IMR-90 (cell line): ENCODE measurements at regions not wholly inside any gene's neighbourhood (a gene's known extent, or its start where the extent isn't known, plus 50 kb on each side); places are given as distances from the start of the nearest gene placed in this dataset.

Source experiments
- ATAC-seq: fragments of 200-7000 bp; cut with Tn5 transposase; 2 replicates; pipeline ENCODE4 v1.9.1; 2020; ENCODE audit warnings: low read depth, mild to moderate bottlenecking, moderate library complexity
- BruUV-seq: library from RNA; stranded (reverse); fragments of 400-500 nt; replicated peaks from 2 replicates; lab custom pipeline; 2021; lab: Mats Ljungman, UMichigan
- CTCF ChIA-PET: fragments of 300-600 bp; formaldehyde crosslinking; extraction: SDS; loops from one replicate; lab custom pipeline; 2021; ENCODE audit warnings: antibody characterized with exemption; lab: Yijun Ruan, JAX
- POLR2A ChIA-PET: fragments of 300-600 bp; sonication (Branson Sonifier 250); formaldehyde crosslinking; loops from one replicate; lab custom pipeline; 2022; ENCODE audit warnings: antibody characterized with exemption; ENCODE audit not compliant: unreplicated experiment; lab: Charles Lee
- DNase-seq: peaks from one replicate; pipeline ENCODE4 v3.0.0; 2013
- H2AFZ ChIP-seq: replicated peaks from 2 replicates; pipeline ENCODE3; 2013; ENCODE audit warnings: low read length, mild to moderate bottlenecking; ENCODE audit not compliant: poor library complexity
- H2AK5ac ChIP-seq: 2 replicates; pipeline ENCODE4 v1.6.1; 2013; ENCODE audit warnings: low read depth, low read length, inconsistent platforms
- H2AK9ac ChIP-seq: replicated peaks from 2 replicates; pipeline ENCODE3; 2013; ENCODE audit warnings: mild to moderate bottlenecking, low read depth, low read length, moderate library complexity; ENCODE audit not compliant: poor library complexity
- H2BK120ac ChIP-seq: 2 replicates; pipeline ENCODE4 v1.6.1; 2013; ENCODE audit warnings: low read depth, low read length, inconsistent platforms
- H2BK15ac ChIP-seq: 3 replicates; pipeline ENCODE4 v1.6.1; 2013; ENCODE audit warnings: low read depth, low read length, inconsistent platforms
- H2BK20ac ChIP-seq: 2 replicates; pipeline ENCODE4 v1.6.1; 2013; ENCODE audit warnings: low read depth, mild to moderate bottlenecking, inconsistent platforms, low read length, moderate library complexity
- H2BK5ac ChIP-seq: 2 replicates; pipeline ENCODE4 v1.6.1; 2013; ENCODE audit warnings: mild to moderate bottlenecking, low read depth, low read length, inconsistent platforms; ENCODE audit not compliant: poor library complexity, severe bottlenecking
- H3K14ac ChIP-seq: replicated peaks from 2 replicates; pipeline ENCODE4 v1.6.1; 2013; ENCODE audit warnings: low read depth, low read length, inconsistent platforms
- H3K18ac ChIP-seq: 2 replicates; pipeline ENCODE4 v1.6.1; 2013; ENCODE audit warnings: low read depth, low read length, control low read depth
- H3K23ac ChIP-seq: 2 replicates; pipeline ENCODE4 v1.6.1; 2013; ENCODE audit warnings: low read depth, low read length, inconsistent platforms
- H3K27ac ChIP-seq: 2 replicates; pipeline ENCODE4 v1.5.1; 2013; ENCODE audit warnings: mild to moderate bottlenecking, control low read depth, low read length; ENCODE audit not compliant: insufficient read depth
- H3K27me3 ChIP-seq: 2 replicates; pipeline ENCODE4 v1.6.1; 2013; ENCODE audit warnings: low read length; ENCODE audit not compliant: control insufficient read depth, insufficient read depth
- H3K36me3 ChIP-seq: 2 replicates; pipeline ENCODE4 v1.6.1; 2013; ENCODE audit warnings: low read length, mixed read lengths; ENCODE audit not compliant: control insufficient read depth, insufficient read depth
- H3K4ac ChIP-seq: 2 replicates; pipeline ENCODE4 v1.6.1; 2013; ENCODE audit warnings: low read depth, low read length, inconsistent platforms
- H3K4me1 ChIP-seq: 2 replicates; pipeline ENCODE4 v1.6.1; 2013; ENCODE audit warnings: low read length, mixed read lengths; ENCODE audit not compliant: control insufficient read depth, insufficient read depth
- H3K4me2 ChIP-seq: 2 replicates; pipeline ENCODE4 v1.6.1; 2013; ENCODE audit warnings: low read depth, mild to moderate bottlenecking, control low read depth, low read length, moderate library complexity
- H3K4me3 ChIP-seq: 2 replicates; pipeline ENCODE4 v1.5.1; 2013; ENCODE audit warnings: low read depth, mild to moderate bottlenecking, control low read depth, low read length, moderate library complexity; ENCODE audit not compliant: insufficient read depth
- H3K56ac ChIP-seq: 2 replicates; pipeline ENCODE4 v1.6.1; 2013; ENCODE audit warnings: low read length, inconsistent platforms; ENCODE audit not compliant: insufficient read depth; ENCODE audit errors: extremely low read depth
- H3K79me1 ChIP-seq, 2 experiments: 2 replicates each; pipeline ENCODE4 v1.6.1; 2013; ENCODE audit warnings: low read length in 2 of 2, inconsistent platforms in 1 of 2, low read depth in 1 of 2
- H3K9ac ChIP-seq: 2 replicates; pipeline ENCODE4 v1.6.1; 2013; ENCODE audit warnings: low read depth, low read length, control low read depth
- H3K9me1 ChIP-seq: 2 replicates; pipeline ENCODE4 v1.6.1; 2013; ENCODE audit warnings: low read length, inconsistent platforms; ENCODE audit not compliant: insufficient read depth
- H3K9me3 ChIP-seq: 2 replicates; pipeline ENCODE4 v1.6.1; 2013; ENCODE audit warnings: low read length; ENCODE audit not compliant: control insufficient read depth, insufficient read depth
- H4K20me1 ChIP-seq: 2 replicates; pipeline ENCODE4 v1.6.1; 2013; ENCODE audit warnings: low read length, inconsistent platforms; ENCODE audit not compliant: insufficient read depth
- H4K5ac ChIP-seq: 2 replicates; pipeline ENCODE4 v1.6.1; 2013; ENCODE audit warnings: mild to moderate bottlenecking, low read depth, low read length, control low read depth
- H4K8ac ChIP-seq, 2 experiments: 2 replicates each; pipeline ENCODE4 v1.6.1; 2013; ENCODE audit warnings: low read depth in 2 of 2, low read length in 2 of 2, control low read depth in 1 of 2, inconsistent platforms in 1 of 2
- H4K91ac ChIP-seq: 2 replicates; pipeline ENCODE4 v1.6.1; 2013; ENCODE audit warnings: low read depth, low read length, inconsistent platforms; ENCODE audit not compliant: insufficient read depth
- BHLHE40 ChIP-seq: fragments of 150-350 bp; IDR thresholded peaks from 2 replicates; pipeline ENCODE4 v1.6.1; 2016; ENCODE audit warnings: mild to moderate bottlenecking, low read depth, low read length
- CEBPB ChIP-seq: IDR thresholded peaks from 2 replicates; pipeline ENCODE4 v1.6.1; 2012; ENCODE audit warnings: low read depth, low read length, improper control_type of control experiment
- CHD1 ChIP-seq: IDR thresholded peaks from 2 replicates; pipeline ENCODE4 v1.6.1; 2012; ENCODE audit warnings: low read depth, low read length, improper control_type of control experiment
- FOS ChIP-seq: fragments of 150-350 bp; IDR thresholded peaks from 2 replicates; pipeline ENCODE4 v1.6.1; 2016; ENCODE audit warnings: low read depth, low read length
- MXI1 ChIP-seq: IDR thresholded peaks from 2 replicates; pipeline ENCODE4 v1.6.1; 2012; ENCODE audit warnings: low read depth, mild to moderate bottlenecking, low read length, moderate library complexity, borderline replicate concordance
- RAD21 ChIP-seq: IDR thresholded peaks from 2 replicates; pipeline ENCODE4 v1.6.1; 2012; ENCODE audit warnings: low read length, improper control_type of control experiment
- RCOR1 ChIP-seq: IDR thresholded peaks from 2 replicates; pipeline ENCODE4 v1.6.1; 2012; ENCODE audit warnings: mild to moderate bottlenecking, low read length, improper control_type of control experiment; ENCODE audit not compliant: insufficient replicate concordance
- RFX5 ChIP-seq: IDR thresholded peaks from 2 replicates; pipeline ENCODE4 v1.8.0; 2012; ENCODE audit warnings: low read depth, mild to moderate bottlenecking, low read length, moderate library complexity
- dilution Hi-C: fragments of 300-500 bp; cut with HindIII; formaldehyde crosslinking; loops from one replicate; pipeline ENCODE4 v1.14.3; 2018; ENCODE audit warnings: low sequenced_read_pairs; ENCODE audit not compliant: unreplicated experiment
- in situ Hi-C: fragments of 300-500 bp; cut with MboI; formaldehyde crosslinking; loops from 3 replicates; pipeline ENCODE4 v1.14.3; 2019; ENCODE audit warnings: low sequenced_read_pairs, inconsistent platforms, mixed read lengths
- intact Hi-C: fragments of 100-400 bp; cut with micrococcal nuclease; formaldehyde crosslinking; loops from 2 replicates; pipeline ENCODE4 v1.10.0; 2022
- TF ChIP-seq, protein P1 (sequence below): fragments of 150-350 bp; IDR thresholded peaks from 2 replicates; pipeline ENCODE4 v1.6.1; 2016; ENCODE audit warnings: low read depth, mild to moderate bottlenecking, low read length, moderate library complexity, borderline replicate concordance

DNA sequence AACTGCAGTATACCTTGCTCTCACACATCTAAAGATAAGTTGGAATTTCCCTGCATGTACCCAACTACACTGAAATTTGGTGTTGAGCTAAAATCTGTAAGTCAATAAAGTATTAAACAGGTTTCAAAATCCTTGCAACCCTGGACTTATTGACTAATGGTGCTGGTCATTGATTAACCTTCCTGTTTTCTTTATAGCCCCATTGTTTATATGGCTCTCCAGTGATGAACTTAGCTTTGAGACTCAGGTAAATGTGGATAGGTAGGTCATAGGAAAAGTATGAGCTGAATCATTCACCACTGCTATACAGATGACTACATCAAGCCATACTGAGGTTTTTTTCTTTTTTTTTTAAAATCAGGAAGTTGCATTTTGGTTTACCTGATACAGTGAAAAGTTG is 132.7 kb downstream of the FAT3 start:
- H4K8ac ChIP-seq = no peak overlapping the region
- H3K79me1 ChIP-seq = no peaks in the 10 kb centered on the region
- H3K14ac ChIP-seq = no peak overlapping the region
- no peak overlapping the region for H3K56ac ChIP-seq
- no peaks in the 10 kb centered on the region for H3K9me3 ChIP-seq
- H2AFZ ChIP-seq = no peak overlapping the region
- no peak overlapping the region for H4K91ac ChIP-seq
- in situ Hi-C loops (no loop called here), intact Hi-C loops (no loop called here), dilution Hi-C loops (no loop called here)
- H4K5ac ChIP-seq = no peak overlapping the region
- no peak for DNase-seq
- H2BK5ac ChIP-seq = no peak overlapping the region
- no TSS peak for BruUV-seq
- no peak overlapping the region for H3K9ac ChIP-seq
- no peak overlapping the region for H2AK9ac ChIP-seq
- no peaks in the 10 kb centered on the region for H4K20me1 ChIP-seq
- H2BK20ac ChIP-seq = no peak overlapping the region
- TF ChIP-seq, protein P1, sequence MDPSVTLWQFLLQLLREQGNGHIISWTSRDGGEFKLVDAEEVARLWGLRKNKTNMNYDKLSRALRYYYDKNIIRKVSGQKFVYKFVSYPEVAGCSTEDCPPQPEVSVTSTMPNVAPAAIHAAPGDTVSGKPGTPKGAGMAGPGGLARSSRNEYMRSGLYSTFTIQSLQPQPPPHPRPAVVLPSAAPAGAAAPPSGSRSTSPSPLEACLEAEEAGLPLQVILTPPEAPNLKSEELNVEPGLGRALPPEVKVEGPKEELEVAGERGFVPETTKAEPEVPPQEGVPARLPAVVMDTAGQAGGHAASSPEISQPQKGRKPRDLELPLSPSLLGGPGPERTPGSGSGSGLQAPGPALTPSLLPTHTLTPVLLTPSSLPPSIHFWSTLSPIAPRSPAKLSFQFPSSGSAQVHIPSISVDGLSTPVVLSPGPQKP = no peak
- TF ChIP-seq MXI1 (no peak), BHLHE40 (no peak), FOS (no peak), RAD21 (no peak), RFX5 (no peak), CHD1 (no peak), RCOR1 (no peak), CEBPB (no peak)
- no peak overlapping the region for H3K4me2 ChIP-seq
- no peaks in the 10 kb centered on the region for H3K4me1 ChIP-seq
- POLR2A ChIA-PET = no interaction called here
- no peak overlapping the region for H3K18ac ChIP-seq
- no peaks in the 10 kb centered on the region for H3K27me3 ChIP-seq
- no peak overlapping the region for H3K4me3 ChIP-seq
- H3K9me1 ChIP-seq = no peaks in the 10 kb centered on the region
- H2BK120ac ChIP-seq = no peak overlapping the region
- ATAC-seq = no peak
- no peaks in the 10 kb centered on the region for H3K36me3 ChIP-seq
- no peak overlapping the region for H3K27ac ChIP-seq
- no peak overlapping the region for H2AK5ac ChIP-seq
- CTCF ChIA-PET = no interaction called here
- H3K4ac ChIP-seq = no peak overlapping the region
- H3K23ac ChIP-seq = no peak overlapping the region
- no peak overlapping the region for H2BK15ac ChIP-seq
